ENCODE measurements at regions not wholly inside any gene's neighbourhood (a gene's known extent, or its start where the extent isn't known, plus 50 kb on each side); places are given as distances from the start of the nearest gene placed in this dataset.

DNA sequence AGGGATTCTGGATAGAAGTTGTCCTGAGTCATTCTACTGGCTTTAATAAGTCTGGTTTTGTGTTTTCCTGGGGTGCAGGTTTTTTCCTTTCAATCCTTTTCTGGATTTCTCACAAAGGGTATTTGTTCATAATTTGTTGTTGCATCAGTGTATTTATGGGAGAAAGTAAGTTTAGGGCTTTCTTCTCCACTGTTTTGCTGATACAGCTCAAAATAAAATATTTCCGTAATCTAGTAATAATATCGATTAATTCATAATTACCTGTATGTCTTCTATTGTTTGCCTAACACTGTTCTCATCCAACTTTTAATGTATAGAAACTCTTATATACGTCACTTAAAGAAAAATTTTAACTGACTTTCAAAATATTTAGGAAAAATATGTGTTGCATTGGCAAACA, 728.2 kb downstream of the LUZP2 start:
- H2AFZ ChIP-seq (ENCODE audit: low read depth, low read length, poor library complexity, severe bottlenecking): no peak overlapping the region
- no peak overlapping the region for H3K27ac ChIP-seq (ENCODE audit: low read depth, low read length)
- no peaks in the 10 kb centered on the region for H3K27me3 ChIP-seq (ENCODE audit: insufficient read depth, low read length)
- ChIA-PET POLR2A (no interaction called here), CTCF (no interaction called here), RAD21 (ENCODE audit: low non-redundant PET in 1 of 2, low total read pairs in 2 of 2, uncharacterized antibody in 2 of 2, unreplicated experiment in 2 of 2) (no interaction called here)
- H3K9me2 ChIP-seq (ENCODE audit: insufficient read depth): no peaks in the 10 kb centered on the region
- no peaks in the 10 kb centered on the region for H3K4me1 ChIP-seq (ENCODE audit: control insufficient read depth in 1 of 2, insufficient read depth in 2 of 2, low read length in 2 of 2)
- peaks cover 8% of the 10 kb centered on the region in 2 experiments; a peak in 2 of 4 replicates for H3K9me3 ChIP-seq (ENCODE audit: control insufficient read depth in 1 of 2, insufficient read depth in 1 of 2, low read depth in 1 of 2, low read length in 2 of 2)
- H3K9ac ChIP-seq (ENCODE audit: low read length): no peak overlapping the region
- no peaks in the 10 kb centered on the region for H4K20me1 ChIP-seq (ENCODE audit: insufficient read depth)
- DNase-seq (ENCODE audit: low read depth, low spot score) (no peak), ATAC-seq (no peak)
- no TSS peak for BruUV-seq (replicated peaks)
- no peaks in the 10 kb centered on the region for H3K36me3 ChIP-seq (ENCODE audit: control insufficient read depth in 1 of 2, insufficient read depth in 2 of 2, low read length in 2 of 2)
- H3K4me2 ChIP-seq (ENCODE audit: low read length): no peak overlapping the region
- no peaks in the 10 kb centered on the region for H3K79me2 ChIP-seq (ENCODE audit: insufficient read depth, low read length)
- TF ChIP-seq JUND (IDR thresholded peaks at IDR 0.05) (no peak), YY1 (IDR thresholded peaks at IDR 0.05; ENCODE audit: extremely low read depth, insufficient replicate concordance, low read depth, low read length) (no peak), POLR2A (IDR thresholded peaks at IDR 0.05; ENCODE audit: borderline replicate concordance, extremely low read depth, insufficient read depth, insufficient read length) (no peak), RAD21 (IDR thresholded peaks at IDR 0.05; ENCODE audit: low read depth) (no peak), FOSL1 (IDR thresholded peaks at IDR 0.05; ENCODE audit: low read depth) (no peak), CBX3 (IDR thresholded peaks at IDR 0.05; ENCODE audit: low read depth) (no peak), SRF (IDR thresholded peaks at IDR 0.05; ENCODE audit: low read depth) (no peak), CEBPB (IDR thresholded peaks at IDR 0.05; ENCODE audit: low read depth) (no peak), SIN3A (IDR thresholded peaks at IDR 0.05; ENCODE audit: low read depth) (no peak), ZNF274 (IDR thresholded peaks at IDR 0.05; ENCODE audit: low read depth, low read length) (no peak), POLR2AphosphoS5 (IDR thresholded peaks at IDR 0.05; ENCODE audit: low read depth, low read length) (no peak), EGR1 (IDR thresholded peaks at IDR 0.05; ENCODE audit: low read depth) (no peak), CTCF (IDR thresholded peaks at IDR 0.05 in 2 of 3, conservative IDR thresholded peaks at IDR 0.05 in 1 of 3; ENCODE audit: borderline replicate concordance in 1 of 3, insufficient read depth in 1 of 3, low read depth in 2 of 3, low read length in 2 of 3) (no peak), TCF7L2 (IDR thresholded peaks at IDR 0.05; ENCODE audit: borderline replicate concordance, extremely low read depth, insufficient read depth, insufficient read length) (no peak), EZH2 (IDR thresholded peaks at IDR 0.05) (no peak), ELF1 (IDR thresholded peaks at IDR 0.05; ENCODE audit: borderline replicate concordance, low read depth) (no peak), EZH2phosphoT487 (IDR thresholded peaks at IDR 0.05; ENCODE audit: borderline replicate concordance) (no peak)
- TF ChIP-seq, protein P1, sequence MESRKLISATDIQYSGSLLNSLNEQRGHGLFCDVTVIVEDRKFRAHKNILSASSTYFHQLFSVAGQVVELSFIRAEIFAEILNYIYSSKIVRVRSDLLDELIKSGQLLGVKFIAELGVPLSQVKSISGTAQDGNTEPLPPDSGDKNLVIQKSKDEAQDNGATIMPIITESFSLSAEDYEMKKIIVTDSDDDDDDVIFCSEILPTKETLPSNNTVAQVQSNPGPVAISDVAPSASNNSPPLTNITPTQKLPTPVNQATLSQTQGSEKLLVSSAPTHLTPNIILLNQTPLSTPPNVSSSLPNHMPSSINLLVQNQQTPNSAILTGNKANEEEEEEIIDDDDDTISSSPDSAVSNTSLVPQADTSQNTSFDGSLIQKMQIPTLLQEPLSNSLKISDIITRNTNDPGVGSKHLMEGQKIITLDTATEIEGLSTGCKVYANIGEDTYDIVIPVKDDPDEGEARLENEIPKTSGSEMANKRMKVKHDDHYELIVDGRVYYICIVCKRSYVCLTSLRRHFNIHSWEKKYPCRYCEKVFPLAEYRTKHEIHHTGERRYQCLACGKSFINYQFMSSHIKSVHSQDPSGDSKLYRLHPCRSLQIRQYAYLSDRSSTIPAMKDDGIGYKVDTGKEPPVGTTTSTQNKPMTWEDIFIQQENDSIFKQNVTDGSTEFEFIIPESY (IDR thresholded peaks at IDR 0.05; ENCODE audit: extremely low read depth, insufficient replicate concordance, low read length): no peak
- TF ChIP-seq, protein P2, sequence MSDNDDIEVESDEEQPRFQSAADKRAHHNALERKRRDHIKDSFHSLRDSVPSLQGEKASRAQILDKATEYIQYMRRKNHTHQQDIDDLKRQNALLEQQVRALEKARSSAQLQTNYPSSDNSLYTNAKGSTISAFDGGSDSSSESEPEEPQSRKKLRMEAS (IDR thresholded peaks at IDR 0.05): no peak
- TF ChIP-seq, protein P3, sequence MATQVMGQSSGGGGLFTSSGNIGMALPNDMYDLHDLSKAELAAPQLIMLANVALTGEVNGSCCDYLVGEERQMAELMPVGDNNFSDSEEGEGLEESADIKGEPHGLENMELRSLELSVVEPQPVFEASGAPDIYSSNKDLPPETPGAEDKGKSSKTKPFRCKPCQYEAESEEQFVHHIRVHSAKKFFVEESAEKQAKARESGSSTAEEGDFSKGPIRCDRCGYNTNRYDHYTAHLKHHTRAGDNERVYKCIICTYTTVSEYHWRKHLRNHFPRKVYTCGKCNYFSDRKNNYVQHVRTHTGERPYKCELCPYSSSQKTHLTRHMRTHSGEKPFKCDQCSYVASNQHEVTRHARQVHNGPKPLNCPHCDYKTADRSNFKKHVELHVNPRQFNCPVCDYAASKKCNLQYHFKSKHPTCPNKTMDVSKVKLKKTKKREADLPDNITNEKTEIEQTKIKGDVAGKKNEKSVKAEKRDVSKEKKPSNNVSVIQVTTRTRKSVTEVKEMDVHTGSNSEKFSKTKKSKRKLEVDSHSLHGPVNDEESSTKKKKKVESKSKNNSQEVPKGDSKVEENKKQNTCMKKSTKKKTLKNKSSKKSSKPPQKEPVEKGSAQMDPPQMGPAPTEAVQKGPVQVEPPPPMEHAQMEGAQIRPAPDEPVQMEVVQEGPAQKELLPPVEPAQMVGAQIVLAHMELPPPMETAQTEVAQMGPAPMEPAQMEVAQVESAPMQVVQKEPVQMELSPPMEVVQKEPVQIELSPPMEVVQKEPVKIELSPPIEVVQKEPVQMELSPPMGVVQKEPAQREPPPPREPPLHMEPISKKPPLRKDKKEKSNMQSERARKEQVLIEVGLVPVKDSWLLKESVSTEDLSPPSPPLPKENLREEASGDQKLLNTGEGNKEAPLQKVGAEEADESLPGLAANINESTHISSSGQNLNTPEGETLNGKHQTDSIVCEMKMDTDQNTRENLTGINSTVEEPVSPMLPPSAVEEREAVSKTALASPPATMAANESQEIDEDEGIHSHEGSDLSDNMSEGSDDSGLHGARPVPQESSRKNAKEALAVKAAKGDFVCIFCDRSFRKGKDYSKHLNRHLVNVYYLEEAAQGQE (IDR thresholded peaks at IDR 0.05; ENCODE audit: low read depth): no peak
- no peak overlapping the region for H3K4me3 ChIP-seq (replicated peaks in 1 of 2; ENCODE audit: low read depth in 1 of 2, low read length in 2 of 2)
- intact Hi-C loops (cut with micrococcal nuclease): no loop called here

Data from HCT116 (cell line).